ENCODE measurements at regions not wholly inside any gene's neighbourhood (a gene's known extent, or its start where the extent isn't known, plus 50 kb on each side); places are given as distances from the start of the nearest gene placed in this dataset.
"Not testable (repeated sequence)": the region's sequence is repeated elsewhere in the genome, so short reads cannot be mapped to it uniquely, and the experiment has no call there.

- DNase-seq, result no peak
Measured at GRCh38 chr14:30387871-30388270, 171.1 kb upstream of the G2E3 start.

GRCh38 chr14:30389134-30389876 lies 169.7 kb upstream of the G2E3 start:
- DNase-seq, result no peak

GRCh38 chr14:30389877-30390385 lies 169.0 kb upstream of the G2E3 start:
- DNase-seq, result no peak

GRCh38 chr14:30395065-30395464 lies 163.9 kb upstream of the G2E3 start:
- DNase-seq, result no peak

- no peak for DNase-seq
Measured at GRCh38 chr14:30402846-30403245, 156.1 kb upstream of the G2E3 start.

- no peak for DNase-seq
Measured at GRCh38 chr14:30403791-30404190, 155.2 kb upstream of the G2E3 start.

GRCh38 chr14:30409508-30410015 lies 149.4 kb upstream of the G2E3 start:
- not testable (repeated sequence) for DNase-seq

- no peak for DNase-seq
Measured at GRCh38 chr14:30410986-30411385, 148.0 kb upstream of the G2E3 start.

GRCh38 chr14:30413184-30413583 lies 145.8 kb upstream of the G2E3 start:
- DNase-seq, result not testable (repeated sequence)

GRCh38 chr14:30417121-30417520 lies 141.8 kb upstream of the G2E3 start:
- DNase-seq, result no peak

- no peak for DNase-seq
Measured at GRCh38 chr14:30417999-30418398, 141.0 kb upstream of the G2E3 start.

GRCh38 chr14:30419037-30419436 lies 139.9 kb upstream of the G2E3 start:
- DNase-seq, result no peak

- DNase-seq, result no peak
Measured at GRCh38 chr14:30420515-30420914, 138.4 kb upstream of the G2E3 start.

- DNase-seq, result no peak
Measured at GRCh38 chr14:30426463-30426862, 132.5 kb upstream of the G2E3 start.

GRCh38 chr14:30427401-30427800 lies 131.6 kb upstream of the G2E3 start:
- DNase-seq, result no peak

GRCh38 chr14:30427846-30428245 lies 131.1 kb upstream of the G2E3 start:
- no peak for DNase-seq

GRCh38 chr14:30431552-30431951 lies 127.4 kb upstream of the G2E3 start:
- no peak for DNase-seq

GRCh38 chr14:30440961-30441360 lies 118.0 kb upstream of the G2E3 start:
- no peak for DNase-seq

GRCh38 chr14:30443368-30444007 lies 115.5 kb upstream of the G2E3 start:
- no peak for DNase-seq

GRCh38 chr14:30444451-30444850 lies 114.5 kb upstream of the G2E3 start:
- DNase-seq, result no peak

- DNase-seq, result no peak
Measured at GRCh38 chr14:30445011-30445793, 113.8 kb upstream of the G2E3 start.

- DNase-seq, result no peak
Measured at GRCh38 chr14:30445852-30446251, 113.1 kb upstream of the G2E3 start.

All from stimulated activated CD8-positive, alpha-beta memory T cell treated with anti-CD3 and anti-CD28 coated beads, Interleukin-4, amount 100 ng/mL, for 48 hours (primary cell).